ENCODE measurements at regions not wholly inside any gene's neighbourhood (a gene's known extent, or its start where the extent isn't known, plus 50 kb on each side); places are given as distances from the start of the nearest gene placed in this dataset.

- TF ChIP-seq CTCF (conservative IDR thresholded peaks at IDR 0.05; ENCODE audit: low read depth, low read length): no peak
- DNase-seq (ENCODE audit: low read depth): no peak
- H3K4me3 ChIP-seq (ENCODE audit: low read depth, low read length): no peak overlapping the region
Observed at GRCh38 chr2:105490956-105491355, 92.1 kb upstream of the FHL2 start.

GRCh38 chr2:105490204-105490603 is 91.4 kb upstream of the FHL2 start:
- no peak overlapping the region for H3K4me3 ChIP-seq (ENCODE audit: low read depth, low read length)
- no peak for TF ChIP-seq CTCF (conservative IDR thresholded peaks at IDR 0.05; ENCODE audit: low read depth, low read length)

GRCh38 chr2:105489168-105489878 is 90.5 kb upstream of the FHL2 start:
- no peak for DNase-seq (ENCODE audit: low read depth)

More at GRCh38 chr2:105490204-105490603, 91.4 kb upstream of the FHL2 start:
- DNase-seq (ENCODE audit: low read depth): no peak

GRCh38 chr2:105488285-105488684 is 89.4 kb upstream of the FHL2 start:
- TF ChIP-seq CTCF (conservative IDR thresholded peaks at IDR 0.05; ENCODE audit: low read depth, low read length): no peak
- no peak for DNase-seq (ENCODE audit: low read depth)
- H3K4me3 ChIP-seq (ENCODE audit: low read depth, low read length): no peak overlapping the region

More at GRCh38 chr2:105489168-105489878, 90.5 kb upstream of the FHL2 start:
- no peak overlapping the region for H3K4me3 ChIP-seq (ENCODE audit: low read depth, low read length)
- no peak for TF ChIP-seq CTCF (conservative IDR thresholded peaks at IDR 0.05; ENCODE audit: low read depth, low read length)

GRCh38 chr2:105487142-105488069 is 88.6 kb upstream of the FHL2 start:
- no peak for TF ChIP-seq CTCF (conservative IDR thresholded peaks at IDR 0.05; ENCODE audit: low read depth, low read length)
- no peak for DNase-seq (ENCODE audit: low read depth)
- no peak overlapping the region for H3K4me3 ChIP-seq (ENCODE audit: low read depth, low read length)

GRCh38 chr2:105486762-105487141 is 87.9 kb upstream of the FHL2 start:
- no peak overlapping the region for H3K4me3 ChIP-seq (ENCODE audit: low read depth, low read length)
- DNase-seq (ENCODE audit: low read depth): no peak
- no peak for TF ChIP-seq CTCF (conservative IDR thresholded peaks at IDR 0.05; ENCODE audit: low read depth, low read length)
